GM12878 (cell line): ENCODE measurements at regions not wholly inside any gene's neighbourhood (a gene's known extent, or its start where the extent isn't known, plus 50 kb on each side); places are given as distances from the start of the nearest gene placed in this dataset.

Experiments used
- ATAC-seq: fragments of 200-7000 bp; cut with Tn5 transposase; 3 replicates; pipeline ENCODE4 v1.9.1; 2020; ENCODE audit warnings: mild to moderate bottlenecking, moderate library complexity
- BruUV-seq: library from RNA; stranded (reverse); fragments of 400-500 nt; replicated peaks from 2 replicates; lab custom pipeline; 2021; lab: Mats Ljungman, UMichigan
- CTCF ChIA-PET: fragments of 300-600 bp; sonication (Branson Sonifier 250); formaldehyde crosslinking; extraction: SDS; loops from one replicate; lab custom pipeline; 2021; ENCODE audit warnings: inconsistent platforms; lab: Yijun Ruan, JAX
- POLR2A ChIA-PET: fragments of 350-600 bp; formaldehyde crosslinking; extraction: SDS; loops from one replicate; lab custom pipeline; 2021; ENCODE audit warnings: inconsistent platforms; lab: Charles Lee
- RAD21 ChIA-PET: fragments of 300-600 bp; sonication (Branson Sonifier 250); formaldehyde crosslinking; loops from one replicate; lab custom pipeline; 2023; ENCODE audit warnings: antibody characterized with exemption; ENCODE audit not compliant: unreplicated experiment; lab: Charles Lee
- SMC1A ChIA-PET: fragments of 300-600 bp; sonication (Branson Sonifier 250); formaldehyde crosslinking; loops from one replicate; lab custom pipeline; 2023; ENCODE audit not compliant: unreplicated experiment, uncharacterized antibody; lab: Charles Lee
- DNase-seq: peaks from one replicate; pipeline ENCODE4 v3.0.0-alpha.2; 2011; ENCODE audit warnings: low read depth, low spot score
- FAIRE-seq: peaks from 3 replicates; lab custom pipeline; 2011; peaks lifted over from hg19 to GRCh38; lab: Jason Lieb, UNC
- H2AFZ ChIP-seq: 2 replicates; pipeline ENCODE4 v1.6.0; 2011; ENCODE audit warnings: low read depth, low read length, control low read depth; ENCODE audit not compliant: control insufficient read depth
- H3K27ac ChIP-seq: 2 replicates; pipeline ENCODE4 v1.5.1; 2011; ENCODE audit warnings: control low read depth; ENCODE audit not compliant: control insufficient read depth, insufficient read depth
- H3K27me3 ChIP-seq, 2 experiments: replicated peaks in 1 of 2; 2 replicates each; pipeline versions ENCODE4 v1.6.0 to v1.6.1; 2011; ENCODE audit warnings: low read length in 1 of 2; ENCODE audit not compliant: control insufficient read depth in 2 of 2, insufficient read depth in 2 of 2
- H3K36me3 ChIP-seq, 2 experiments: 2 replicates each; pipeline ENCODE4 v1.5.1; 2011; ENCODE audit warnings: low read length in 1 of 2; ENCODE audit not compliant: control insufficient read depth in 2 of 2, insufficient read depth in 2 of 2
- H3K4me1 ChIP-seq: 2 replicates; pipeline ENCODE4 v1.6.1; 2011; ENCODE audit warnings: mild to moderate bottlenecking, low read length, moderate library complexity, mixed read lengths; ENCODE audit not compliant: control insufficient read depth, insufficient read depth
- H3K4me2 ChIP-seq: 2 replicates; pipeline ENCODE4 v1.6.0; 2011; ENCODE audit warnings: control low read depth; ENCODE audit not compliant: control insufficient read depth, insufficient read depth
- H3K4me3 ChIP-seq: fragments of 200-600 bp; sonication (generic); 2 replicates; pipeline ENCODE4 v1.5.1; 2016
- H3K79me2 ChIP-seq: 2 replicates; pipeline ENCODE4 v1.6.0; 2011; ENCODE audit warnings: low read length; ENCODE audit not compliant: control insufficient read depth, insufficient read depth
- H3K9ac ChIP-seq: 2 replicates; pipeline ENCODE4 v1.8.0; 2011; ENCODE audit warnings: low read length, control low read depth, mixed read lengths; ENCODE audit not compliant: control insufficient read depth, insufficient read depth
- H3K9me3 ChIP-seq: replicated peaks from 3 replicates; pipeline ENCODE4 v1.5.1; 2011; ENCODE audit warnings: mild to moderate bottlenecking, low read length; ENCODE audit not compliant: control insufficient read depth, insufficient read depth
- H4K20me1 ChIP-seq: 2 replicates; pipeline ENCODE4 v1.6.0; 2011; ENCODE audit not compliant: control insufficient read depth, insufficient read depth
- ELK1 ChIP-seq: IDR thresholded peaks from 2 replicates; pipeline ENCODE4 v1.6.1; 2012; ENCODE audit warnings: low read depth, low read length, improper control_type of control experiment
- KLF5 ChIP-seq: fragments of 450-650 bp; IDR thresholded peaks from 2 replicates; pipeline ENCODE4 v1.6.1; 2014; ENCODE audit warnings: mild to moderate bottlenecking; ENCODE audit not compliant: partially characterized antibody
- MEF2A ChIP-seq: IDR thresholded peaks from 2 replicates; pipeline ENCODE4 v1.6.1; 2011; ENCODE audit warnings: low read depth, mild to moderate bottlenecking, low read length, moderate library complexity; ENCODE audit not compliant: insufficient read depth
- NR2C2 ChIP-seq: IDR thresholded peaks from 2 replicates; pipeline ENCODE4 v1.6.1; 2011; ENCODE audit warnings: borderline replicate concordance, low read depth; ENCODE audit not compliant: control insufficient read depth, insufficient read length
- RELA ChIP-seq: fragments of 450-650 bp; IDR thresholded peaks from 2 replicates; pipeline ENCODE4 v1.8.0; 2014; ENCODE audit warnings: borderline replicate concordance; ENCODE audit not compliant: partially characterized antibody
- RUNX3 ChIP-seq: IDR thresholded peaks from 2 replicates; pipeline ENCODE4 v1.6.1; 2012; ENCODE audit warnings: low read length, inconsistent platforms
- SP1 ChIP-seq: IDR thresholded peaks from one replicate; pipeline ENCODE4 v1.6.1; 2011; ENCODE audit warnings: low read depth, low read length
- SPI1 ChIP-seq: IDR thresholded peaks from 2 replicates; pipeline ENCODE4 v1.6.1; 2011; ENCODE audit warnings: low read depth, mild to moderate bottlenecking, low read length, moderate library complexity, borderline replicate concordance; ENCODE audit not compliant: insufficient read depth
- SREBF1 ChIP-seq: IDR thresholded peaks from 2 replicates; pipeline ENCODE4 v1.6.1; 2012; ENCODE audit warnings: mild to moderate bottlenecking, low read length
- WRNIP1 ChIP-seq: IDR thresholded peaks from 2 replicates; pipeline ENCODE4 v1.6.1; 2011; ENCODE audit warnings: low read depth, low read length, improper control_type of control experiment, borderline replicate concordance
- WGBS: methylation state at CpG from one replicate; pipeline ENCODE4 v1.1.6; 2016; ENCODE audit warnings: low lambda C conversion rate; ENCODE audit not compliant: insufficient replicate concordance, insufficient coverage; ENCODE audit errors: missing lambda C conversion rate; 5-methylcytosine and 5-hydroxymethylcytosine counted together
- in situ Hi-C: fragments of 300-500 bp; cut with MboI; formaldehyde crosslinking; loops from 9 replicates; pipeline ENCODE4 v1.14.3; 2018; ENCODE audit warnings: mixed read lengths
- intact Hi-C: fragments of 100-400 bp; cut with micrococcal nuclease; formaldehyde crosslinking; loops from one replicate; pipeline ENCODE4 v1.14.2; 2022; ENCODE audit not compliant: unreplicated experiment

- 95% methylated on average over 5 of the region's 5 CpGs for WGBS
- ChIA-PET POLR2A (interaction anchor here (0.6 kb wide), 2 partner anchors 23 to 28 kb away, joined by 4 read pairs; no protein-coding TSS in a partner anchor), RAD21 (interaction anchor here (0.6 to 2.1 kb wide), 8 partner anchors 15 to 122 kb away, joined by 3 to 12 read pairs (median 4); no protein-coding TSS in a partner anchor), SMC1A (interaction anchor here (1.2 to 3.1 kb wide), 9 partner anchors 15 to 128 kb away, joined by 3 to 20 read pairs (median 6); no protein-coding TSS in a partner anchor), CTCF (interaction anchor here (0.9 to 2.1 kb wide), 3 partner anchors 22 to 294 kb away, joined by 4 to 10 read pairs (median 5); no protein-coding TSS in a partner anchor)
- intact Hi-C loops, result no loop called here
- Histone ChIP-seq H3K9ac (no peak overlapping the region), H2AFZ (no peak overlapping the region), H3K27me3 (no peaks in the 10 kb centered on the region), H3K4me2 (peak overlapping the region; percentile 17), H3K4me1 (peaks cover 29% of the 10 kb centered on the region), H4K20me1 (no peaks in the 10 kb centered on the region), H3K27ac (no peak overlapping the region), H3K36me3 (no peaks in the 10 kb centered on the region), H3K9me3 (peaks cover 11% of the 10 kb centered on the region), H3K79me2 (no peaks in the 10 kb centered on the region), H3K4me3 (no peak overlapping the region)
- no TSS peak for BruUV-seq
- DNase-seq (no peak), ATAC-seq (0 out of 3 replicates have a peak, but pooled peaks have one; percentile 8), FAIRE-seq (no peak)
- TF ChIP-seq SPI1 (peak; percentile 48; the same call in 1 of the 2 replicates), SREBF1 (no peak)
- in situ Hi-C loops, result no loop called here
Measured at GRCh38 chr2:62287282-62287681, 91.4 kb downstream of the B3GNT2 start.

- 95% methylated on average over 6 of the region's 6 CpGs for WGBS
- Histone ChIP-seq H3K9ac (no peak overlapping the region), H3K27me3 (no peaks in the 10 kb centered on the region), H3K9me3 (peaks cover 11% of the 10 kb centered on the region), H3K4me3 (no peak overlapping the region), H3K79me2 (no peaks in the 10 kb centered on the region), H3K4me2 (no peak overlapping the region), H3K4me1 (peaks cover 19% of the 10 kb centered on the region), H2AFZ (no peak overlapping the region), H3K27ac (no peak overlapping the region), H4K20me1 (no peaks in the 10 kb centered on the region), H3K36me3 (no peaks in the 10 kb centered on the region)
- POLR2A ChIA-PET, result no interaction called here
- TF ChIP-seq SPI1 (no peak), RELA (no peak), KLF5 (no peak), RUNX3 (no peak), MEF2A (no peak), WRNIP1 (no peak), NR2C2 (no peak), SP1 (no peak), ELK1 (no peak)
- in situ Hi-C loops, result no loop called here
- RAD21 ChIA-PET, result no interaction called here
- no peak for ATAC-seq
- FAIRE-seq, result no peak
- intact Hi-C loops, result no loop called here
- no TSS peak for BruUV-seq
- DNase-seq, result no peak
- CTCF ChIA-PET, result no interaction called here
- SMC1A ChIA-PET, result no interaction called here
Measured at GRCh38 chr2:62286089-62286785, 90.3 kb downstream of the B3GNT2 start.
